Dedifferentiated amniotic fluid mesenchymal stem cell (primary cell): ENCODE measurements at regions not wholly inside any gene's neighbourhood (a gene's known extent, or its start where the extent isn't known, plus 50 kb on each side); places are given as distances from the start of the nearest gene placed in this dataset.
"Not testable (repeated sequence)": the region's sequence is repeated elsewhere in the genome, so short reads cannot be mapped to it uniquely, and the experiment has no call there.

Experiments used
- DNase-seq: peaks from one replicate; pipeline ENCODE4 v3.0.0-alpha.2; 2016; ENCODE audit errors: extremely low spot score

GRCh38 chr6:73954881-73955280 is 258.9 kb downstream of the CD109 start:
- DNase-seq = no peak

- DNase-seq = no peak
These were observed 255.2 kb downstream of the CD109 start for GRCh38 chr6:73951183-73951582.

DNA sequence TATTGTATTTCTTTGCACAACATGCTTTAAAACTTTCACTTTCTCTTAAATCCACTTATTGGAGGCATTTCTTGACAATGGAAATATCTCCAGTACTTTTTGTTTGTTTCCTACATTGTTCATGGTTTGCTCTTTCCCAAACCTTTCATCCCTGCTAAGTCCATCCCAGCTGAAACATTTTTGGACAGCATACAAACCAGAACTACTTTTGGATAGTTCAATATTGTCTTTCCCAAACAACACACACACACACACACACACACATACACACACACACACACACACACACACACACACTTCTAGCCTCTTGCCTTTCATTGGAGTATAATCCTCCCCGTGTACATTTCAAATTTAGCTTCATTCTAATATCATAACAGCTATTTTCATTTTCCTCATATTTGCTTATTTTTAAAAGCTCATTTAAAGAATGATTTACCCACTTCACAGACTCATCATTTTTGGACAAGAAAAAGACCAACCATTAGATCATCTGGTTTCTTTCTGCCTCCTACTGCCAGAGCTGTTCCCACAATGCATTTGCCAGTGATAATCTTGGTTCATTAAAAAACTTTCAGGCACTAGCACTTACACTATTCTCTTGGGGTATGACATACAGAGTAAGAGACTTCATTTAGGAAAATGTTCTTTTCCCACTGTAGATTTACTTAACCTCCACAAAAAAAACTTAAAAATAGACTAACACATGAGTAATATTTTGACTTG is 248.1 kb downstream of the CD109 start:
- no peak for DNase-seq

- DNase-seq = no peak
These were observed 247.4 kb downstream of the CD109 start for GRCh38 chr6:73943411-73943810.

DNA sequence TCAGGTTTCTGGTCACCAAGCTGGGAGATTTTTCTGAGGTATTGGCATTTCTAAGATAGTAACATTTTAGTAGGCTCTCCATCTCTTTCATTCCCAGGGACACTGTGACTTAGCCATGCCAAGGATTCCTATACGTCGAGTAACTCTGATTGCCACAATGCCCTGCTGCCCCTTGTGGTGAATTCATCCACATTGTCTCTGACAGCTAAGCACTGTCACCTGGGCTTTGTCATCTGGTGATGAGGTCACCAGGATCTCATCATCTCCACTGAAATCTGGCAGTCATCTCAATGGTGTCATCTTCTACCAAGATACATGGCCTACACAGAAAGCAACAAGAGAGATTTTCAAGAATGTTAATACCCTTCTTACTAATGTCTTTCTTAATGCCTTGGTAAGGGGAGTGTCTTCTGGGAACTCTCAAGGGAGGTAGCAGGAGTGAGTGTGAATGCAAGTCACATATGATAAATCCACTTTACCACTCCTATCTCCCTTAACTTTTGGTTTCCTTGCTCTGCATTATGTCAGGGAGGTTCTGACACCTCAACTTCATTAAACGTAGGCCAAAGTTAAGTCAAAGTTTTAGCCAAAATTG is 246.7 kb downstream of the CD109 start:
- no peak for DNase-seq

DNA sequence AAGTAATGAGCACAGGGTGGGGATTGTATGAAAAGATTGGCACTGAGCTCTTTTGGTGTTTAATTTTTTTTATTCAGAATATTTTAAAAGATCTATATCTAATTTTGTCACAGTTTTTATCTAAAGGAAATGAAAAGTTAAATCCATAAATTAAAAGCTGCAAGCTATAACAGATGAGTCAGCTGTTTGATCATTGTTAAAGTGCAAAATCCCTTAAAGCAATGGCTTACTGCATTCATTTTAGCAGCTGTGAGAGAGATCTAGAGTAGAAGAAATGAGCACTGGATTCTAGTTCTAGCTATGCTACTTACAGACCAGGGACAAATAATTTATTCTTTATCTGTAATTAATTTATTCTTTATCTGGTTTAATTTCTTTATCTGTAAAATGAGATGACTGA is 245.9 kb downstream of the CD109 start:
- no peak for DNase-seq

DNA sequence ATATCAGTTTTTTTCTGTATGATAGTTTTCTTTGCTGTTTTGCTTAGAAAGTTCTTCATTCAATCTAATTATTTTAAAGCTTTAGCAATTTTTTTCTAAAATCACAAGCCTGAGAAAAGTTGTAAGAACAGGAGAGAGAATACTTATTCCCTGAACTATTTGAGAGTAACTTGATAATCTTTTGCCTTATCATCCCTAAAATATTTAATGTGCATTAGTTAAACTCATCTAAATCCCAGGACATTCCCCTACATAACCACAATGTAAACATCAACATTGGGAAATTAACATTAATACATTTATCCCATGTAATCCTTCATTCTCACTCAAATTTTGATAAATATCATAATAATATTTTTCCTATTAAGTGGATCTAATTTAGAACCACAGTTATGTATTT is 241.8 kb downstream of the CD109 start:
- no peak for DNase-seq

- no peak for DNase-seq
These were observed 236.9 kb downstream of the CD109 start for GRCh38 chr6:73932866-73933265.

DNA sequence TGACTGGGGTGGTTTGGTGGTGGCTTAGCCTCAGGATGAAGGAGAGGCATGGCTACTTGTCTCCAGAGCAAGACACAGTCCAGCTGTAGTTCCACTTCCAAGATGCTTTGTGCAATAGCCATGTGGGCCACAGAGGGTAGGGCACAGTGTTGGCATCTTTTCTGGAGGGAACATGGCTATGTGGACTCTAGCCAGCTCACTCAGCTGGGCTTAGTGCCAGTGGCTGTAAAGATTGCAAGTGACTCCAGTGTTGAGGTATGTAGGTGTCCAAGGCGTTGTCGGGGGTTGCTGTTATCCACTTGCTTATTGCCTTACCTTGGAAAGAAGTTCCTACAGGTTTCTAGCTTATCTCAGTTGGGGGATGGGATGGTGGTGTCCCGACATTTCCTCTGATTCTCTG is 233.4 kb downstream of the CD109 start:
- no peak for DNase-seq

DNA sequence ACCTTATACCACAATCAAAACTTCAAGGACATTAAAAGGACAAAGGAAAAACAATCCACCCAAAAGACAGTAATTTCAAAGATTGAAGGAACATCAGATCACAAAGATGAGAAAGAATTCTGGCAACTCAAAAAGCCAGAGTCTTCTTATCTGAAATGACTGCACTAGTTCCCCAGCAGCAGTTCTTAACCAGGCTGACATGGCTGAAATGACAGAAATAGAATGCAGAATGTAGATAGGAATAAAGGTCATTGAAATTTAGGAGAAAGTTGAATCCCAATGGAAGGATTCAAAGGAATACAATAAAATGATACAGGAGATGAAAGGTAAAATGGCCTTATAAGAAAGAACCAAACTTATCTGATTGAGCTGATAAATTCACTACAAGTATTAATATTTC is 231.4 kb downstream of the CD109 start:
- no peak for DNase-seq

GRCh38 chr6:73925703-73926102 is 229.7 kb downstream of the CD109 start:
- not testable (repeated sequence) for DNase-seq

DNA sequence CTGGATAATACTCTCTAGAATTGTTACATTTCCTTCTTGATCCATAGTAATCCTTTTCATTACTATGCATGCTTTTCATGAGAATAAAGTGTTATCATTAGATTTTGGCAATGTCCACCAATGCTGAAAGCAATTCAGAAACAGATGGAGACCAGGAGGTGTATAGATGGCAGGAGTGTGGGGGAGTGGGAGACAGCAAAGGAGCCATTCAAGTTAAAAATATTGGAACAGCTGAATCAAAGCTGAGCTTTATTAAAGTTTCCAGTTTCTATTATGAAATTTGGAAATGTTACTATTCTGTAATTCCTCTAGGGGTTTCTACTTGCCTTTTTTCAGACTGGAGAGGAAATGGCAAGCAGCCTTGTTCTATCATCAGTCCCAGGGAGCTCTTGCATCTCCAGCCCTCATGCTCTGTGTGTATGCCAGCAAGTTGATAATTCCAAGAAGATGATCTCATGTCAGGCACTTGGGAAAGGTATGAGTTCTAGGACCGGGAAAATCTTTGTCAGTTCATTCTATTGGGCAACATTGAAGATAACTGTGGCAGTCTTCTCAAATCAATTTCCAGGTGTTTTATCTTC is 228.0 kb downstream of the CD109 start:
- no peak for DNase-seq

DNA sequence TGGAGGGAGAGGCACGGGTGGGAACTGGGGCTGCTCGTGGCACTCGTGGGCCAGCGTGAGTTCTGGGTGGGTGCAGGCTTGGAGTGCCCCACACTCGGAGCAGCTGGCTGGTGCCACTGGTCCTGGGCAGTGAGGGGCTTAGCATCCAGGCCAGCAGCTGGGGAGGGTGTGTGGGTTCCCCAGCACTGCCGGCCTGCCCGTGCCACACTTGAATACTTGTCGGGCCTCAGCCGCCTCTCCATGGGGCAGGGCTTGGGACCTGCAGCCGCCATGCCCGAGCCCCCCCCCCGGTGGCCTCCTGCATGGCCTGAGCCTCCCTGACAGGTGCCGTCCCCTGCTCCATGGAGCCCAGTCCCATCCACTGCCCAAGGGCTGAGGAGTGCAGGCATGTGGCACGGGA is 207.2 kb downstream of the CD109 start:
- no peak for DNase-seq

DNA sequence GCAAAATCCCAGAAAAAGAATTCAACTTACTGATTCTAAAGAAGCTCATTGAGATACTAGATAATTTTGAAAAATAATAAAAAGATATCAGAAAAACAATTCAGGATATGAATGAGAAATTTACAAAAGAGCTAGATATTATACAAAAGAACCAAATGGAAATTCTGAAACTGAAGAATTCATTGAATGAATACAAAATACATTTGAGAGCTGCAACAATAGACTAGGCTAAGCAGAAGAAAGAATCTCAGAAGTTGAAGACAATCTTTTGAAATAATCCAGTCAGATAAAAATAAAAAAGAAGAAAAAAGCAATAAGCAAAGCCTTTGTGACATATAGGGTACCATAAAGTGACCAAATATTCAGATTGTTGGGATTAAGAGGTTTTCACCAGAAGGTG is 206.0 kb downstream of the CD109 start:
- no peak for DNase-seq

DNA sequence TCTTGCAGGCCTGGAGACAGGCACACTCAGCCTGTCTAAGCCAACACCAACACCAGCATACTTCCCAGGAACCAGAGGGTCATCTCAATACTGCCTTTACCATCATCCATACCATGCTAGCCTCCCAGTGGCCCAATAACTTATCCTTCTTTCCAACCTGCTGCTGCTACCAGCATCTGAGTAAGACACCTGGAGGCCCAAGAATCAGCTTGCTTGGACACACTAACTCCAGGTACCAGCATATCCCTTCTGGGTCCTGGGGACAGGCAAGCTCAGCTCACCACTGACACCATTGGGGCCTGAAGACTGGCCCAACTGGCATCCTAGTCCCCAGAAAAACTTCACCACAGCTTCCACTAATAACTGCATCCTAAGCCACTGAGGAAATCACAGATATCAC is 205.3 kb downstream of the CD109 start:
- no peak for DNase-seq

DNA sequence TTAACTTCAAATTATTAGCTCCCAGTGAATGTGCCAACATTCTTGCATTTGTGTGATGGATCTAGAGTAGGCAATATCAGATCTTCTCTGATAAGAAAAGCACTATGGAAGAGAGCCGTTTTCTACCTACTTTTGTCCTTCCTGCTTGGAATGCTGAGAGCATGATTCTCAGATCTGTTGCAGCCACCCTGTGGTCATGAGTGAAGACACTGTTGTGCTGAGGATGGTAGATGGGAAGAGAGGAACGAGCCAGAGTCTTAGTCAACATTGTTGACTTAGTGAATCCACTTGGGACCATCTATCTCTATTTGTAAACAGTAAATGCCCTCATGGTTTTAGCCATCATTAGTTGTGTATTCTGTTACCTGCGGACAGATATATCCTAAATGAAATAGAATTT is 202.6 kb downstream of the CD109 start:
- DNase-seq = no peak

GRCh38 chr6:73893696-73894095 is 197.7 kb downstream of the CD109 start:
- DNase-seq = no peak

DNA sequence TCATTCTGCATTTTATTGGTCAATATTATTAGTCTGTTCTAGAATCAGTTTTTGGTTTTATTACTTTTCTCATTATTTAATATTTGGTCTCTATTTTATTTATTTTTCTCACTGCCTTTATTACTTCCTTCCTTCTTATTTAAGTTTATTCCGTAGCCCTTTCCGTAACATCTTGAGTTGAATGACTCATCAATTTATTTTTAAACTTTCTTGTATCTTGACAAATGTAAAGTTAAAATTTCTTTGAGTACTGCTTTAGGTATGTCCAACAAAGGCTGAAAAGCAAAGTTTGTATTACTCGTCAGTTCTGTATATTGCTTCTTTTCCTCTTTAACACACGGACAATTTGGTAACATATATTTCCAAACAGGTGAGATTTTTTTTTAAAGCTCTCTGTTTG is 192.0 kb downstream of the CD109 start:
- no peak for DNase-seq

- DNase-seq = no peak
These were observed 189.4 kb downstream of the CD109 start for GRCh38 chr6:73885393-73885792.

DNA sequence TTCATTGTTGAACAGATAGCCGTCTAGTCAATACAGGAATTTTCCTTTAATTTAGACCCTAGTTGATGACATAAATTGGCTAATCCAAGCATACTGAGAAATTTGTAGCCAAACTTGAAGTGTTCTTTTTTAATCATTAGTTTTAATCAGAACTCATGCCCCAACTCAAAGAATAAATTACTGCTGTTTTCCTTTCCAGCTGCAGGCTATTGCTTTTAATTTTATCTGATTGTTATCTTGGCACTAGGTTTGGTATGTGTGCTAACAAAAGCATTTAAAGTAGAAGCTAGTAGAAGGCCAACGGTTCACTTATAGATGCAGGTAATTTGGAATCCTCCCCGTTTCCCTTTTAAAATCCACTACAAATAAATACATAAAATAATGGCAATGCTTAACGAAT is 188.5 kb downstream of the CD109 start:
- DNase-seq = no peak

DNA sequence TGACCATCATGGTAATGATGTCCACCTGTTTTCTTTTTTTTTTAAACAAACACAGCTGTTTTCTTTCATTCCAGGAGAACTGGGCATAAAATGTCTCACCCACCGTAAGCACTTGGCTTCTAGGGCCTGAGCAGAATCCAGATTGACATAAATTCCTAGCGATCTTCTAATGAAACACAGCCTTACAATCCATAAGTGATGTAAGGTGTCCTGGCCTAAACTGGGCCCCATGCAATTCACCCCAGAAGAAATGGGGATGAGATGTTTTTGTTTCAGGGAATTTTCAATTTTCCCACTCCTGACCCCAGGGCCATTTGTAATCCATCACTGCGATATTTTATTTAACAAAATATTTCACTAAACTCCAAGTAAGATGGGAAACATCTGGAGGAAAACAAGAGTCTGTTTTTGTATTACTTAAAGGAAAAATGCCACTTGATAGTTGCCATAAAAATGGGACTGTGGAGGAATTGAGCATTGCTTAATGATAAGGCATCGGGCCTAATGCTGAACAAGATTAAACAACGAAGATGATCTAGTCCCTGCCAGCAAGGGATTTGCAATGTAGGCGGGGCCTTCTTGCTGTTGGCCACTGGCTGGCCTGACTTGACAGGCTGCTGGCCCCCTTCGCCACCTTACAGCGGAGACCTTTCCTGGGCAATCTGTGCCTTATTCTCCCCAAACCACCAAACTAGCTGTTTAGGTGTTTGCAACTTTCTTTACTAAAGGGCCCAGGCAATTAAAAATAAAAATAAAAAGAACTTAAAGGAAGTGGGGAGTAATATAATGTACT is 183.7 kb downstream of the CD109 start:
- peak; percentile 51 for DNase-seq

GRCh38 chr6:73878403-73878802 is 182.4 kb downstream of the CD109 start:
- no peak for DNase-seq
